CD14-positive monocyte (primary cell): ENCODE measurements at regions not wholly inside any gene's neighbourhood (a gene's known extent, or its start where the extent isn't known, plus 50 kb on each side); places are given as distances from the start of the nearest gene placed in this dataset.
"Not testable (repeated sequence)": the region's sequence is repeated elsewhere in the genome, so short reads cannot be mapped to it uniquely, and the experiment has no call there.

ENCODE experiments used
- DNase-seq, 3 donors: peaks; one replicate each; pipeline ENCODE4 v3.0.0-alpha.2; 2011 to 2022
- H2AFZ ChIP-seq: 2 replicates; pipeline ENCODE4 v1.6.0; 2012; ENCODE audit warnings: mild to moderate bottlenecking, low read depth, low read length, inconsistent platforms; ENCODE audit not compliant: insufficient read depth, poor library complexity, severe bottlenecking
- H3K27ac ChIP-seq, 2 donors: 1 replicate in 1 of 2; 2 replicates in 1 of 2; pipeline ENCODE4 v1.5.1; 2012 to 2013; ENCODE audit warnings: low read length in 2 of 2, control low read depth in 1 of 2, inconsistent platforms in 1 of 2, low read depth in 1 of 2, mild to moderate bottlenecking in 1 of 2
- H3K27me3 ChIP-seq, 2 donors: one replicate each; pipeline versions ENCODE4 v1.6.0 to v1.6.1; 2011 to 2013; ENCODE audit warnings: low read length in 2 of 2; ENCODE audit not compliant: control insufficient read depth in 2 of 2, insufficient read depth in 2 of 2
- H3K36me3 ChIP-seq, 2 donors: replicated peaks in 1 of 2; 1 replicate in 1 of 2; 2 replicates in 1 of 2; pipeline versions ENCODE4 v1.5.1 to v1.6.1; 2012 to 2013; ENCODE audit warnings: low read length in 2 of 2, control low read depth in 1 of 2, inconsistent platforms in 1 of 2, mild to moderate bottlenecking in 1 of 2; ENCODE audit not compliant: insufficient read depth in 2 of 2, control insufficient read depth in 1 of 2
- H3K4me1 ChIP-seq, 2 donors: 1 replicate in 1 of 2; 2 replicates in 1 of 2; pipeline versions ENCODE4 v1.5.1 to v1.6.1; 2012 to 2013; ENCODE audit warnings: low read length in 2 of 2, control low read depth in 1 of 2, inconsistent platforms in 1 of 2, mild to moderate bottlenecking in 1 of 2, moderate library complexity in 1 of 2; ENCODE audit not compliant: insufficient read depth in 2 of 2, control insufficient read depth in 1 of 2
- H3K4me2 ChIP-seq: replicated peaks from 2 replicates; pipeline ENCODE3; 2012; ENCODE audit warnings: low read length, moderate library complexity, mild to moderate bottlenecking; ENCODE audit not compliant: poor library complexity, severe bottlenecking; ENCODE audit errors: extremely low read depth
- H3K4me3 ChIP-seq, 3 experiments: fragments of 200-600 bp in 1 of 3; sonication (generic) in 1 of 3; replicated peaks in 1 of 3; 1 replicate in 2 of 3; 2 replicates in 1 of 3; pipeline ENCODE4 v1.5.1; 2011 to 2013; ENCODE audit warnings: low read length in 3 of 3, mild to moderate bottlenecking in 3 of 3, control low read depth in 2 of 3, low read depth in 2 of 3, inconsistent platforms in 1 of 3, moderate library complexity in 1 of 3
- H3K79me2 ChIP-seq: 2 replicates; pipeline ENCODE4 v1.6.0; 2012; ENCODE audit warnings: mild to moderate bottlenecking, control low read depth, inconsistent platforms, low read length, moderate library complexity; ENCODE audit not compliant: insufficient read depth
- H3K9ac ChIP-seq: 2 replicates; pipeline ENCODE4 v1.6.0; 2017; ENCODE audit warnings: low read length, mild to moderate bottlenecking; ENCODE audit not compliant: insufficient read depth, poor library complexity, severe bottlenecking
- H3K9me3 ChIP-seq, 2 donors: replicated peaks in 1 of 2; 1 replicate in 1 of 2; 2 replicates in 1 of 2; pipeline versions ENCODE4 v1.5.1 to v1.6.1; 2012 to 2013; ENCODE audit warnings: low read length in 2 of 2, control low read depth in 1 of 2; ENCODE audit not compliant: control insufficient read depth in 1 of 2, insufficient read depth in 1 of 2
- H4K20me1 ChIP-seq: 2 replicates; pipeline ENCODE4 v1.6.0; 2012; ENCODE audit warnings: mild to moderate bottlenecking, low read length, control low read depth, moderate library complexity; ENCODE audit not compliant: insufficient read depth
- H3K27ac Mint-ChIP-seq, 7 donors: one replicate each; pipeline ENCODE4 v1.8.0; 2020; ENCODE audit warnings: mild to moderate bottlenecking in 7 of 7, mixed read lengths in 7 of 7, moderate library complexity in 6 of 7, inconsistent platforms in 2 of 7
- H3K27me3 Mint-ChIP-seq, 3 donors: one replicate each; pipeline ENCODE4 v1.8.0; 2021 to 2022; ENCODE audit warnings: low read depth in 3 of 3, mild to moderate bottlenecking in 3 of 3, mixed read lengths in 3 of 3, moderate library complexity in 3 of 3, inconsistent platforms in 1 of 3
- H3K36me3 Mint-ChIP-seq, 2 donors: one replicate each; pipeline ENCODE4 v1.8.0; 2020; ENCODE audit warnings: mixed read lengths in 2 of 2, inconsistent platforms in 1 of 2, mild to moderate bottlenecking in 1 of 2
- H3K4me1 Mint-ChIP-seq: one replicate; pipeline ENCODE4 v1.8.0; 2020; ENCODE audit warnings: mild to moderate bottlenecking, mixed read lengths
- H3K4me3 Mint-ChIP-seq, 2 donors: one replicate each; pipeline ENCODE4 v1.8.0; 2020; ENCODE audit warnings: mild to moderate bottlenecking in 2 of 2, mixed read lengths in 2 of 2, moderate library complexity in 1 of 2
- H3K9me3 Mint-ChIP-seq, 7 donors: one replicate each; pipeline ENCODE4 v1.8.0; 2020 to 2022; ENCODE audit warnings: mixed read lengths in 7 of 7, mild to moderate bottlenecking in 6 of 7, moderate library complexity in 6 of 7, inconsistent platforms in 2 of 7
- CTCF ChIP-seq: fragments of 200-600 bp; IDR thresholded peaks from one replicate; pipeline ENCODE4 v1.8.0; 2022; ENCODE audit warnings: antibody characterized with exemption, mild to moderate bottlenecking
- WGBS: methylation state at CpG from one replicate; pipeline ENCODE4 v1.1.5; 2013; ENCODE audit warnings: missing lambda C conversion rate; ENCODE audit not compliant: insufficient coverage; 5-methylcytosine and 5-hydroxymethylcytosine counted together
- intact Hi-C, 2 donors: fragments of 100-400 bp; cut with micrococcal nuclease; formaldehyde crosslinking; loops; one replicate each; pipeline versions ENCODE4 v1.15.0 to v1.15.1; 2023

- intact Hi-C loops, result no loop called here
- no peaks in the 10 kb centered on the region for H3K27me3 ChIP-seq
- H3K9me3 Mint-ChIP-seq, result peaks cover 4 to 15% (median 8%) of the 10 kb centered on the region in 7 donors
- H3K9ac ChIP-seq, result no peak overlapping the region
- H3K79me2 ChIP-seq, result no peaks in the 10 kb centered on the region
- H3K36me3 Mint-ChIP-seq, result no peaks in the 10 kb centered on the region
- DNase-seq, result no peak
- no peak overlapping the region for H3K27ac Mint-ChIP-seq
- no peaks in the 10 kb centered on the region for H3K4me1 Mint-ChIP-seq
- H3K27me3 Mint-ChIP-seq, result no peaks in the 10 kb centered on the region
- no CpG with 5 or more reads among the region's 2 CpGs for WGBS
- no peak overlapping the region for H2AFZ ChIP-seq
- no peak for TF ChIP-seq CTCF
- H3K27ac ChIP-seq, result no peak overlapping the region
- H3K9me3 ChIP-seq, result peaks cover 13 to 17% of the 10 kb centered on the region in 2 donors
- H4K20me1 ChIP-seq, result no peaks in the 10 kb centered on the region
- no peaks in the 10 kb centered on the region for H3K36me3 ChIP-seq
- H3K4me3 ChIP-seq, result no peak overlapping the region
- H3K4me2 ChIP-seq, result no peak overlapping the region
- H3K4me1 ChIP-seq, result no peaks in the 10 kb centered on the region
- no peak overlapping the region for H3K4me3 Mint-ChIP-seq
Observed at GRCh38 chr1:74946388-74946787, 187.8 kb upstream of the LHX8 start.

GRCh38 chr1:74949348-74949747, 184.8 kb upstream of the LHX8 start:
- H3K4me3 Mint-ChIP-seq, H3K4me1 ChIP-seq, H3K27me3 ChIP-seq: not testable (repeated sequence)

GRCh38 chr1:74951981-74952380, 182.2 kb upstream of the LHX8 start:
- H4K20me1 ChIP-seq, H3K79me2 ChIP-seq, H3K27me3 ChIP-seq, H3K4me3 Mint-ChIP-seq, H2AFZ ChIP-seq, H3K27ac Mint-ChIP-seq, intact Hi-C loops, H3K4me2 ChIP-seq, H3K36me3 ChIP-seq, DNase-seq, H3K27me3 Mint-ChIP-seq, H3K36me3 Mint-ChIP-seq, H3K9ac ChIP-seq, H3K4me3 ChIP-seq, H3K4me1 ChIP-seq, H3K4me1 Mint-ChIP-seq, H3K27ac ChIP-seq: not testable (repeated sequence)
- WGBS, result 92% methylated on average over 10 of the region's 23 CpGs
- peaks cover 2 to 17% (median 9%) of the 10 kb centered on the region in 7 donors for H3K9me3 Mint-ChIP-seq
- H3K9me3 ChIP-seq, result peaks cover 11 to 17% of the 10 kb centered on the region in 2 donors

More at GRCh38 chr1:74949348-74949747, 184.8 kb upstream of the LHX8 start:
- H3K79me2 ChIP-seq, H3K4me3 ChIP-seq, DNase-seq, H3K27ac Mint-ChIP-seq, H3K36me3 Mint-ChIP-seq, intact Hi-C loops, H3K27ac ChIP-seq, H4K20me1 ChIP-seq, H2AFZ ChIP-seq, H3K4me1 Mint-ChIP-seq, H3K4me2 ChIP-seq, H3K9ac ChIP-seq, H3K27me3 Mint-ChIP-seq, H3K36me3 ChIP-seq: not testable (repeated sequence)
- 60% methylated on average over 2 of the region's 2 CpGs for WGBS
- peaks cover 2 to 16% (median 10%) of the 10 kb centered on the region in 7 donors for H3K9me3 Mint-ChIP-seq
- H3K9me3 ChIP-seq, result peaks cover 11 to 17% of the 10 kb centered on the region in 2 donors
